ENCODE measurements at regions not wholly inside any gene's neighbourhood (a gene's known extent, or its start where the extent isn't known, plus 50 kb on each side); places are given as distances from the start of the nearest gene placed in this dataset.
"Not testable (repeated sequence)": the region's sequence is repeated elsewhere in the genome, so short reads cannot be mapped to it uniquely, and the experiment has no call there.

- DNase-seq (ENCODE audit: low read depth): no peak
Measured at GRCh38 chr22:26769663-26770062, 112.3 kb downstream of the MIAT start.

GRCh38 chr22:26770624-26771023, 113.2 kb downstream of the MIAT start:
- no peak for DNase-seq (ENCODE audit: low read depth)

- not testable (repeated sequence) for DNase-seq (ENCODE audit: low read depth)
Measured at GRCh38 chr22:26773054-26773453, 115.7 kb downstream of the MIAT start.

GRCh38 chr22:26775394-26775793, 118.0 kb downstream of the MIAT start:
- DNase-seq (ENCODE audit: low read depth): no peak

DNA sequence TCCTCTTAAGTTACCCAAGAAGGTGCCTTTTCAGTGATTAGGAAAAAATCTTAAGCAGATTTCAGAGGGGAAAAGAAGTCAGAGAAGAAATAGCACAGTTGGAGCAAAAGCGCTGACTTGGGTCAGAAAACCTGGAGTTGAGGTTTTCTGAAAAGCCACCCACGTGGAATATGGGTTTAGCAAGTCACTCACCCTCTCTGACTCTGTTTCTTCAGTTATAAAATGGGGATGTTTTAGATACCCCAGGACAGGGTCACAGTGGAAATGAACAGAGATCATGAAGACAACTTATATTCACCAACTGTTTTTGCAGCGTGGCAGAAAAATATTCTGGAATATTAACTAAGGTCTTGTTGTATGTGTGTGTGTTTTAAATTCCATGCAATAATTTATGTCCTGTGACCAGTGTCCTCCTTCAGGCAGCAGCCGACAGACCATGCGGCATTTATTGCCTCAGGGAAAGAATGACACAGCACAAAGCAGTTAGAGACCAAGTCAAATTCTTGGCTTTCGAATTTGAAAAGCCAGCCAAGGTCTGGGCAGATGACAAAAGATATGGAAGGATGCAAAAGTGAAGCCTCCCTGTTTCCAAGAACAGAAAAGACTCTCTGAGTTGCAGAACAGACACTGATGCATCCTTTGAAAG, 119.9 kb downstream of the MIAT start:
- DNase-seq (ENCODE audit: low read depth): no peak

- no peak for DNase-seq (ENCODE audit: low read depth)
Measured at GRCh38 chr22:26778372-26778771, 121.0 kb downstream of the MIAT start.

- DNase-seq (ENCODE audit: low read depth): no peak
Measured at GRCh38 chr22:26779108-26779507, 121.7 kb downstream of the MIAT start.

DNA sequence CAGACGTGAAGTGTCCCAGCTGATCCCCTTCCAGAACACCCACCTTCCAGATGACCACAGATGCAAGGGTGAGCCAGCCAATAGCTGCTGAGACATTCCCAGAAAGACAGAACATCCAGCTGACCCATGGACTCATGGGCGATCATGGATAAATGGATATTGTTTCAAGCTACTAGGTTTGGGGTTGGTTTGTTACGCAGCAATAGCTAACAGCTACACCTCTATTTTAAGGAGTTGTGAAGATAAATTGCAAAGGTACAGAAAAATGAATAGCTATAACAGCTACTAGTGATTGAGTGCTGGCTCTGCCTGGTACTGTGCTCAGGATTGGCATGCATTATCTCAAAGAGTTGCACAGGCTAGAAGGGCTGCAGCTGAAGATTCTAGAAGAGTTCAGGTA, 122.5 kb downstream of the MIAT start:
- no peak for DNase-seq (ENCODE audit: low read depth)

- no peak for DNase-seq (ENCODE audit: low read depth)
Measured at GRCh38 chr22:26780521-26780920, 123.1 kb downstream of the MIAT start.

DNA sequence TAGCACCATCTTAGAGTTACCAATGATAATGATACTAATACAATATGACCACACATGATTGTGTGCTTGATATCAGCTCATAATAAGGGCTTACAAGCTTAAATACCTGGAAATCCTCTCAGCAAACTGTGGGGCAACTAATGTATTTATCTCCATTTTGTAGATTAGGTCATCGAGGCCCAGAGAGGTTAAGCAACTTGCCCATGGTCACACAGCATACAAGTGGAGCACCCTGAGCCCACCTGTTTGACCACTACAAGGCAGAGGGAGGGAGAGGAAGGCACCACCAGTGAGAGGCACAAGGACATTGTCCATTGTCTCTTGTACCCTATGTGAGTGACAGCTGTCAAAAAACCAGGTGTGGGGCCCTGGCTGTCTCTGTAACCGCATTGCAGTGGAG, 123.7 kb downstream of the MIAT start:
- DNase-seq (ENCODE audit: low read depth): no peak

- DNase-seq (ENCODE audit: low read depth): no peak
Measured at GRCh38 chr22:26781596-26781995, 124.2 kb downstream of the MIAT start.

DNA sequence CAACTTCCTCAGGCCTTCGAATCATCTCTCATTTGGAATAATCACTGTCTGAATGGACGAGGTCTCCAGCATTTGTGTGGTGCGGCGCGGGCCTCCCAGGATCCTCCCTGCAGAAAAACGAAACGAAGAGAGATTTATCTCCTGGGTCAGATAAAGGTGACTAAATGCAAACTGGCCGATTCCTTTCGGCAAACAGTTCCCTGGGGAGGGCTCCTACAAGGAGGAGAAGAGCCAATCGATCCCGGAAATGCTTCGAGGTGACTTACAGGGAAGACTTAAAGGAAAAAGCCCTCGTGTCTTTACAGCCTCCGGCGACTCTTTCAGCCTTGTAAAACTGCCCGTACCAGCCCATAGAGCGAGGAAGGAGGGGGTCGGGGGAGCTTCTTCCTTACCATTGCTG, 126.5 kb downstream of the MIAT start:
- DNase-seq (ENCODE audit: low read depth): no peak

DNA sequence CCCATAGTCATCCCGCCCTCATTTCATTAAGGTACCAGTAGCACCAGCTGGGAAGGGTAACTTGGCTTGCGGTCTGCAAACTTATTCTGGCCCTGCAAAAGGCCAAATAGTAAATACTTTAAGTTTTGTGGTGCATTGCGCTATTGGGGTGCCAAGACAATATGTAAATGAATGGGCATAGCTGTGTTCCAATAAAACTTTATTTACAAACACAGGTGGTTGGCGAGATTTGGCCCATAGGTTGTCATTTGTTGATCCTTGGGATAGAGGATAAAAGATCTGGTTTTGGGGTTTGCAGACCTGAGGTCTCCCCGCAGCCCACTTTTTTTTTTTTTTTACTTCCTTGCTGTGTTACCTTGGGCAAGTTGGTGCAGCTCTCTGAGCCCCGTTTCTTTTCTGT, 127.4 kb downstream of the MIAT start:
- no peak for DNase-seq (ENCODE audit: low read depth)

DNA sequence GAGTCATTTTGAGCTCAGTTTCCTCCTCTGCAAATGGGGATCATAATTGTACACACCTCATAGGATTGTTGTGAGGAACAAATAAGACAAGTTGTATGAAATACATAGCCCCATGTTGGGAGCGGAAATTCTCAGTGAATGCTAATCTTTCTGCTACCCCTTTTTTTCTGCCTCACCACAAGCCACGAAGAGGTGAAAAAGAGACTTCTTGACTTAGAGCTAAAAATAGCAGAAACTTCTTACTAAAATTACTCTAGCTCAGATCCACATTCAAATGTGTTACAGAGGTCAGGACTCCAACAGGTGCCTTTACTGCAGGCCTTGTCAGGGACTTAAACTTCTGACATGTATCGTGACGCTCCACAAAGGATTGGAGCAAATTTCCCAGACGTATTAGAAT, 128.5 kb downstream of the MIAT start:
- DNase-seq (ENCODE audit: low read depth): no peak

- no peak for DNase-seq (ENCODE audit: low read depth)
Measured at GRCh38 chr22:26786398-26786797, 129.0 kb downstream of the MIAT start.

DNA sequence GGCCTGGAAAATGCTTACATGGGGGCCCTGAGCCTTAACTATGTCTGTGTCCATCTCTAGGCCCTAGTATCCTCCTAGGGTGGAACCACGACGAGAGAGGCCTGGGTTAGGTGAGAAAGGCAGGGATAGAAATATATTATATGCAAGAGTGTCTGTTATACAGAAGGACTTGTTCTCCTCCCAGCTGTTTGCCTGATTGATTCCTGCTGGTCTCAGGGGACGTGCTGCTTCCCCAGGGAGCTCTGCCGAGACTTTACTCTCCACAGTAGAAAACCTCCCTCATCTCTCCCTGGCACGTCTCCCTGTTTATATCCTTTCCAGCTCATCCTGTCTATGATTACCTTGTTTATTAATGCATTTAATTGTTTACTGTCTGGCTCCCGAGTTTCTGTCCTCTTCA, 132.6 kb downstream of the MIAT start:
- no peak for DNase-seq (ENCODE audit: low read depth)

GRCh38 chr22:26792522-26792921, 135.1 kb downstream of the MIAT start:
- DNase-seq (ENCODE audit: low read depth): no peak

- no peak for DNase-seq (ENCODE audit: low read depth)
Measured at GRCh38 chr22:26796785-26797184, 139.4 kb downstream of the MIAT start.

DNA sequence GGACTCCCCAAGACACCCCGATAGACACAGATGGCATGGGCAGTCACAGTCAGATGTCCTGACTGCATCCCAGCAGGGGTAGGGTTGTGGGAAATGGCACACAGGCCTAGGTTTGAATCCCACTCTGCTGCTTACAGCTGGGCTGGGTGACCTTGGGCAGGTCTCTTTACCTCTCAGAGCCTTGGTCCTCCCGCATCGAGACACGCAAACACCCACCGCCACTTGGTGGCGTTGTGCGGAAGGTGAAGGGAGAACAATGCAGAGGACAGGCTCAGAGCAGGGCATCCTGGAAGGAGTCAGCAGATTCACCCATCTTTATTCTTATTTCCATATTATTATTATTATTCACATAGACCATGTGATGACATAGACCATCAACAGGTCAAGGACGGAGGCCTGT, 140.5 kb downstream of the MIAT start:
- no peak for DNase-seq (ENCODE audit: low read depth)

GRCh38 chr22:26798462-26799065, 141.2 kb downstream of the MIAT start:
- no peak for DNase-seq (ENCODE audit: low read depth)

GRCh38 chr22:26800858-26801257, 143.5 kb downstream of the MIAT start:
- no peak for DNase-seq (ENCODE audit: low read depth)

DNA sequence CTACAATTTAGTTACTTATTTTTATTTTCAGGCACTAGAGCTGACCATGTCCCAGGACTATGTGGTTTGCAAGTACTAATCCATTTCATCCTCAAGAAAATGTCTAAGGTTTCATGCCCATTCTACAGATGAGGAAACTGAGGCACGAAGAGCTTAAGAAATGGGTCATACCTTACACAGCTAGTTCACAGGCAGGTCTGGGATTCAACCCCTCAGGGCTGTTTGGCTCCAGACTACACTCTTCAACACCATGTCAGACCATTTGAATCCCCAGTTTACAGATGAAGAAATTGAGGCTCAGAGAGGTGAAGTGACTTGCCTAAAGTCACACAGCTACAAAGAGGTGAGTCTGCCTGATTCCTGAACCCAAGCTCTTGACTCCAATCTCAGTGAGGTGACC, 144.1 kb downstream of the MIAT start:
- no peak for DNase-seq (ENCODE audit: low read depth)

DNA sequence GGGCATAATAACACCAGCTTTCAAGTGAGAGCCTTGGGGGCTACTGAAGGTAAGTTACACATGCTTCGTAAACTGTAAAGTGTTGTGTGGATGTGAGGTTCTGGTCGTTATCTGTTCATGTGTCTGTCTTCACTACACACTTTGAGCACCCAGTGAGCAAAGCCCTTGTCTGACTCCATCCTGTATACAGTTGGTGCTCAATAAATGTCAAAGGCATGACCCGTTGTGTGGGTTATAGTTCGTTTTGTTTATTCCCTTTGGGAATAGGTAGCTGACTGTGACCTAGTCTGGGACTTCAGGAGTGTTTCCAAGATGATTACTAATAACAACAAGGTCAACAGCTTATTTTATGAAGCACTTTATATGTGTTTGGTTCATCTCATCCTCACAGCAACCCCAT, 146.9 kb downstream of the MIAT start:
- DNase-seq (ENCODE audit: low read depth): no peak

DNA sequence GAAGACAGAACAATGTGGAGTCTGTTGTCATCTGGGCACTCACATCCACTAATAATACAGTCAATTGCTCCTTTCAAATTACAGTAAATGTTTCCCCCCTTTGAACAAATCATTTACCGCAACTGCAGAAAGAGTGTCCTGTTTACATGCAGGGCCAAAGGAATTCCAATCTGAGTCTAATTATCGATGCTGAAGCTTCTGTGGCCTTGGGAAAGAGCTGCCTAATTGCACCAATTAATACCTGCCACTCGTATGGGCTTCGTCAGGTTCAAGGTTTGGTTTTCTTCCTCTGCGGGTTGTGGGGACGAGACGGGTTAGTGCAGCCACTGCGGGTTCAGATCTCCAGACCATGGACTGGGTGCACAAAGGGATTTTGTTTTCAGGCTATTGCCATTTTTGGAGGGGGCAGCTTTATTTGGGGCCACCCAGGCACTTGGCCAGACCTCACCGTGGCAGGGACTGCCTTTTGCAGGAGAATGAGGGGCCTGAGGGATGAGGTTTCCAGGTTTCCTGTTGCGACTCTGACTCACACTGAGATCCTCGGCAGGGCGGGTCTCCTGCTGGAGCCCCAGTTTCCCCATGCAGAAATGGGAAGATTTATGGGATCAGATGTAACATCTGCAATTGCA, 147.6 kb downstream of the MIAT start:
- DNase-seq (ENCODE audit: low read depth): no peak
